ENCODE measurements at regions not wholly inside any gene's neighbourhood (a gene's known extent, or its start where the extent isn't known, plus 50 kb on each side); places are given as distances from the start of the nearest gene placed in this dataset.

DNA sequence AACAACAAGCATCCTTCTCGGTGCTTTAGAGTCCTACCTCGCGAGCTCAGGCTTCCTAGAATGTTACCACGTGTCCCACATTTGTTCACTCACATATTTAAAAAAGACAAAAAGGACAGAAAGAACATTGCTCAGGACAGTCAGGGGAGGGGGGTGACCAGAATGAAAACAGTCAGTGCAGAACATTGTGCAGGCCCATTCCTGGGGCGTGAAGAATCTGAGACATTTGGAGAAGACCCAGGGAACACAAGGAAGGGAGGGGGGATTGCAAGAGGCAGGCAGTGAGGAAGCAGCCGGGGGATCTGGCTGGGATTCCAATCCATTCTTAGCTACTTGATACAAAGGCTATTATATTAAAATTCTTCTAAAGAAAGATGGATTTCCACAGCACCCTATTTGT lies 270.4 kb upstream of the CITED2 start:
- Mint-ChIP-seq H3K4me3 (no peak overlapping the region), H3K27me3 (ENCODE audit: insufficient read depth) (no peaks in the 10 kb centered on the region), H3K27ac (no peak overlapping the region), H3K4me1 (ENCODE audit: low read depth) (peaks cover 15% of the 10 kb centered on the region), H3K9me3 (peaks cover 4% of the 10 kb centered on the region; the same call in 1 of the 2 replicates), H3K36me3 (ENCODE audit: low read depth) (peaks cover 8% of the 10 kb centered on the region; the same call in 1 of the 2 replicates)
- DNase-seq, result no peak
- no peak for TF ChIP-seq CTCF (IDR thresholded peaks at IDR 0.05)

DNA sequence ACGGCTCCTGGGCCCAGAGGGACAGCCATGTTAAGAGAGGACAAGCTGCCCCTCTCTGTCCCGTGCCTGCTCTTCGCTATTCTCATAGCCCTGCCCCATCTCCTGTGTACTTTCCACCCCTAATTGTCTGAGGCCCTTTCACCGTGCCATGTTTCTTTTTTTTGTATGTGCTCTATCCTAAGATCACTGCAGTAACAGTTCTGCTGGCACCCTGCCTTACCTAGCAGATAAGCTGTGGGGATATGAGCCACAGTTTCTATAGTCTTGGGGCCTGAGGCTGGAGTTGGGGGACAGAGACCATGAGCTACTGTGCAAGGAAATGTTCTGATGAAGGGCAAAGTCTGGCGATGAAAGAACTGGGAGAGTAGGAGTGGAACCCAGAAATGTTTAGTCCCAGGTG lies 269.5 kb upstream of the CITED2 start:
- H3K4me1 Mint-ChIP-seq (ENCODE audit: low read depth), result peaks cover 15% of the 10 kb centered on the region
- H3K36me3 Mint-ChIP-seq (ENCODE audit: low read depth), result peaks cover 8% of the 10 kb centered on the region; the same call in 1 of the 2 replicates
- H3K9me3 Mint-ChIP-seq, result peaks cover 4% of the 10 kb centered on the region; the same call in 1 of the 2 replicates
- no peaks in the 10 kb centered on the region for H3K27me3 Mint-ChIP-seq (ENCODE audit: insufficient read depth)
- H3K27ac Mint-ChIP-seq, result no peak overlapping the region
- TF ChIP-seq CTCF (IDR thresholded peaks at IDR 0.05), result no peak
- no peak overlapping the region for H3K4me3 Mint-ChIP-seq
- DNase-seq, result no peak

- no peak overlapping the region for H3K27ac Mint-ChIP-seq
- peaks cover 21% of the 10 kb centered on the region for H3K4me1 Mint-ChIP-seq (ENCODE audit: low read depth)
- no peak for DNase-seq
Observed at GRCh38 chr6:139642346-139642745, 267.9 kb upstream of the CITED2 start.

DNA sequence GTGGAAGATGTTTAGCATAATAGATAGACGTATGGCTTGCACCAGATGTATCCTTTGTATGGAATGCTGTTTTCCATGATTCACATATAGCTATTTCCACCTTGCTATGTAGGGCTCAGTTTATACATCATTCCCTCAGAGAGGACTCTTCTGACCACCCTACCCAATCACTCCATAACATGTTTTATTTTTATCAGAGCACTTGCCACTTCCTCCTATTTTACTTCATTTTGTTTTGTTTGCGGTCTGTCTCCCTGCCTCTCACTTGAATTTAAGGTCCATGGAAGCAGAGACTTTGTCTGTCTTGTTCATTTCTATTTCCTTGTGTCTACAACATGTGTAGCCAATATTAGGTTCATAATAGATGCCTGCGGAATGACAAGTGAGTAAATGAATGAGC lies 266.9 kb upstream of the CITED2 start:
- Mint-ChIP-seq H3K27ac (no peak overlapping the region), H3K4me1 (ENCODE audit: low read depth) (peaks cover 21% of the 10 kb centered on the region), H3K9me3 (no peaks in the 10 kb centered on the region), H3K4me3 (no peak overlapping the region), H3K36me3 (ENCODE audit: low read depth) (peaks cover 5% of the 10 kb centered on the region; the same call in 1 of the 2 replicates), H3K27me3 (ENCODE audit: insufficient read depth) (no peaks in the 10 kb centered on the region)
- TF ChIP-seq CTCF (IDR thresholded peaks at IDR 0.05), result no peak
- DNase-seq, result no peak

More at GRCh38 chr6:139642346-139642745, 267.9 kb upstream of the CITED2 start:
- no peak for TF ChIP-seq CTCF (IDR thresholded peaks at IDR 0.05)
- H3K27me3 Mint-ChIP-seq (ENCODE audit: insufficient read depth), result no peaks in the 10 kb centered on the region
- no peak overlapping the region for H3K4me3 Mint-ChIP-seq
- H3K36me3 Mint-ChIP-seq (ENCODE audit: low read depth), result peaks cover 12% of the 10 kb centered on the region; the same call in 1 of the 2 replicates
- H3K9me3 Mint-ChIP-seq, result peaks cover 4% of the 10 kb centered on the region; the same call in 1 of the 2 replicates

GRCh38 chr6:139640921-139641320 lies 266.5 kb upstream of the CITED2 start:
- H3K27ac Mint-ChIP-seq, result no peak overlapping the region
- H3K27me3 Mint-ChIP-seq (ENCODE audit: insufficient read depth), result no peaks in the 10 kb centered on the region; the same call in 1 of the 2 replicates
- H3K9me3 Mint-ChIP-seq, result no peaks in the 10 kb centered on the region
- peaks cover 21% of the 10 kb centered on the region for H3K4me1 Mint-ChIP-seq (ENCODE audit: low read depth)
- no peak overlapping the region for H3K4me3 Mint-ChIP-seq
- TF ChIP-seq CTCF (IDR thresholded peaks at IDR 0.05), result no peak
- H3K36me3 Mint-ChIP-seq (ENCODE audit: low read depth), result peaks cover 4% of the 10 kb centered on the region; the same call in 1 of the 2 replicates
- no peak for DNase-seq

DNA sequence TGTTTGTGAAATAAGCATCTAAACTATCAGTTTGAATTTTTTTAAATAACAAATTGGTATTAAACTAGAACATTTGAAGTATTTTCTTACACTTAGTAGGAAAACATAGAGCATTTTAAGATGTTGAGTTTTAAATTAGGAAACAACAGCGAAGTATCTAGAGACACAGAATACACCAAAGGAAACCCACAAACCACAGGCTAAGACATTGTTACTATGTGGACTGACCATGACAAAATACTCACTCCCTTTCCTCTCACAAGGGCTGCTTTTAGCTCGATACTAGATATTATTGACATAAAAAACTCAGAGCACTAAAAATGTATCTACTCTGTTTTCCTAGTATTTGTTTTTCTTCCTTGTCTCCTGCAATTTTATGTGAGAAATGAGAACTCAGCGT lies 266.0 kb upstream of the CITED2 start:
- no peaks in the 10 kb centered on the region; the same call in 1 of the 2 replicates for H3K27me3 Mint-ChIP-seq (ENCODE audit: insufficient read depth)
- TF ChIP-seq CTCF (IDR thresholded peaks at IDR 0.05), result no peak
- H3K36me3 Mint-ChIP-seq (ENCODE audit: low read depth), result peaks cover 4% of the 10 kb centered on the region; the same call in 1 of the 2 replicates
- H3K9me3 Mint-ChIP-seq, result no peaks in the 10 kb centered on the region
- DNase-seq, result no peak
- H3K27ac Mint-ChIP-seq, result no peak overlapping the region
- H3K4me1 Mint-ChIP-seq (ENCODE audit: low read depth), result peaks cover 21% of the 10 kb centered on the region
- H3K4me3 Mint-ChIP-seq, result no peak overlapping the region

Data from HFFc6 (cell line).